ENCODE measurements at regions not wholly inside any gene's neighbourhood (a gene's known extent, or its start where the extent isn't known, plus 50 kb on each side); places are given as distances from the start of the nearest gene placed in this dataset.

DNA sequence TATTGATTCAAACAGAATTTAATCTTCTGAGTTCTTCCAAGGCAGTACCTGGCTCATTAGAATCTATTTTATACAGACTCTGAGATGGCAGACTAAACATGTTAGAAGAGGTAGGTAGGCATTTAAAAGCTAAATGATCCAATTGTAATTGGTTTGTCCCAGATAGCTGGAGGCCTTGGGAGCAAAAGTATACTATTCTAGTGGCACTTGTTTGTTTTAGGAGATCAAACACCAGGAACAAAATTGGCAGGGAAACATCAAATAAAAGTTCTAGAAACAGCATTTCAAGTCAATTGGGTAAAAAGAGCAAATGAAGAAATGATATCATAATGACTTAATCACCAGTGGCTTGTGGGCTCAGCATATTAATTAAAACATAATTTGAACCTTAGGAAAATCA lies 521.4 kb downstream of the PRR16 start:
- TF ChIP-seq, protein P1, sequence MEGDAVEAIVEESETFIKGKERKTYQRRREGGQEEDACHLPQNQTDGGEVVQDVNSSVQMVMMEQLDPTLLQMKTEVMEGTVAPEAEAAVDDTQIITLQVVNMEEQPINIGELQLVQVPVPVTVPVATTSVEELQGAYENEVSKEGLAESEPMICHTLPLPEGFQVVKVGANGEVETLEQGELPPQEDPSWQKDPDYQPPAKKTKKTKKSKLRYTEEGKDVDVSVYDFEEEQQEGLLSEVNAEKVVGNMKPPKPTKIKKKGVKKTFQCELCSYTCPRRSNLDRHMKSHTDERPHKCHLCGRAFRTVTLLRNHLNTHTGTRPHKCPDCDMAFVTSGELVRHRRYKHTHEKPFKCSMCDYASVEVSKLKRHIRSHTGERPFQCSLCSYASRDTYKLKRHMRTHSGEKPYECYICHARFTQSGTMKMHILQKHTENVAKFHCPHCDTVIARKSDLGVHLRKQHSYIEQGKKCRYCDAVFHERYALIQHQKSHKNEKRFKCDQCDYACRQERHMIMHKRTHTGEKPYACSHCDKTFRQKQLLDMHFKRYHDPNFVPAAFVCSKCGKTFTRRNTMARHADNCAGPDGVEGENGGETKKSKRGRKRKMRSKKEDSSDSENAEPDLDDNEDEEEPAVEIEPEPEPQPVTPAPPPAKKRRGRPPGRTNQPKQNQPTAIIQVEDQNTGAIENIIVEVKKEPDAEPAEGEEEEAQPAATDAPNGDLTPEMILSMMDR (conservative IDR thresholded peaks at IDR 0.05; ENCODE audit: low read depth, low read length), result no peak
- no peak for DNase-seq (ENCODE audit: low read depth)
- no peak overlapping the region for H3K4me3 ChIP-seq (ENCODE audit: low read depth, low read length)

DNA sequence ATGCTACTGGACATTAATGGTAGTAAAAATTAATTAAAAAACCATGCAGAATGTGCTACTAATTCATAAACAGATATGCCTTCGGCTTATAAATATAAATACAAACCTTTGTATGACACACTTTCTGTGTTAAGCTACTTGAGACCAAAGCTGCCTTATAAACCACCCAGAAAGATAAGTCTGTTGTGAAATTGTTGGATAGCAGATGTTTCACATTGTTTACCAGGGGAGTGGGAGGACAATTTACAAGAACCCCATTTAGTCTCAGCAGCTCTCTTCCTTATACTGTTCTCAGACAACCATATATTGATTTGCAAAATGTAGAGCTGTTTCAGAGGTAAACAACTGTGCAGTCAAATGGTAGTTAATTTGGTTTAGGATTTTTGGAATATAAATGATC lies 524.4 kb downstream of the PRR16 start:
- DNase-seq (ENCODE audit: low read depth), result no peak

DNA sequence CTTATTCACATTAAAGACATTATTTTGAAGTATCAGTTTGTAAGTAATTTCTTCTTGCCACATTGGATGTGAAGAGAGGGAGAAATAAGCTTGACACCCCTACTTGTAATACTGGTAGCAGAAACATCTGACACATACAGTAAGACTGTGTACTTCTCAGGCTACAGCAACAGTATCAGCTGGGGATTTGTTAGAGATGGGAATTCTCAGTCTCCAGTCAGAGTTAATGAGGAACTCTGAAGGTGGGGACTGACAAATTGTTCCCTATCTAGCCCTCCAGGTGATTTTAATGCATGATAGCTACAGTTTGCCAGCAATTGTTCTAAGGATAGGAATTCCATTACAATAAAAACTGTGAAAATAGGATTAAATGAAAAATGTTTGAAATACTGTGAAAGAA lies 524.8 kb downstream of the PRR16 start:
- H3K4me3 ChIP-seq (ENCODE audit: low read depth, low read length), result no peak overlapping the region
- TF ChIP-seq, protein P1 (conservative IDR thresholded peaks at IDR 0.05; ENCODE audit: low read depth, low read length), result no peak
- DNase-seq (ENCODE audit: low read depth), result no peak

More for the DNA sequence above, 524.4 kb downstream of the PRR16 start:
- TF ChIP-seq, protein P1 (conservative IDR thresholded peaks at IDR 0.05; ENCODE audit: low read depth, low read length), result no peak
- H3K4me3 ChIP-seq (ENCODE audit: low read depth, low read length), result no peak overlapping the region

DNA sequence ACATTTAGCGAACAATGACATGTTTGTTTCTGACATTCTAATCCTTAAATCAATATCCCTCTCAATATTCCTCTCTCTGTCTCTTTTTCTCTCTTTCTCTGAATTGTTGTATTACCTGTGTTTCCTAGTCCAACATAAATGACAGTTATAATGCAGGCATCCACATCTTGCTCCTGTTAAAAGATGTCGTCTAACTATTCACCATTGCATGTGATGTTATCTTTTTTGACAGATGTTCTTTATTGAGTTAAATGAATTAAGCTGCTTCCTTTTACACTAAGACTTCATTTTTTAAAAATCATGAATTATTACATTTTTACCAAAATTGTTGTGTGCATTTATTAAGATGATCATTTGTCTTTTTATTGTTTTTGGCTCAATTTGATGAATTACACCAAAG lies 527.5 kb downstream of the PRR16 start:
- TF ChIP-seq, protein P1 (conservative IDR thresholded peaks at IDR 0.05; ENCODE audit: low read depth, low read length), result no peak
- no peak overlapping the region for H3K4me3 ChIP-seq (ENCODE audit: low read depth, low read length)
- DNase-seq (ENCODE audit: low read depth), result no peak

DNA sequence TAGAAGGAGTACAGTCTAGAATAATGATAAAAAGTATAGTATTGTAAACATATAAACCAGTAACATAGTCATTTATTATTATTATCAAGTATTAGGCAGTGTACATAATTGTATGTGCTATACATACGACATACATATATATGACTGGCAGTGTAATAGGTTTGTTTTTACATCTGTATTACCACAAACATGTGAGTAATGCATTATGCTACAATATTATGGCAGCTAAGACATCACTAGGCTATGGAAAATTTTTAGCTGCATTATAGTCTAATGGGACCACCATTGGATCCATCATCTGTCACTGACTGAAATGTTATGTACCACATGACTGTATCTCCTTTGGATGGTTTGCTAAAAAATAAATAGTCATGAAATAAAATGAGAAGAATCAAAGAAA lies 530.0 kb downstream of the PRR16 start:
- no peak for DNase-seq (ENCODE audit: low read depth)
- H3K4me3 ChIP-seq (ENCODE audit: low read depth, low read length), result no peak overlapping the region
- TF ChIP-seq, protein P1 (conservative IDR thresholded peaks at IDR 0.05; ENCODE audit: low read depth, low read length), result no peak

DNA sequence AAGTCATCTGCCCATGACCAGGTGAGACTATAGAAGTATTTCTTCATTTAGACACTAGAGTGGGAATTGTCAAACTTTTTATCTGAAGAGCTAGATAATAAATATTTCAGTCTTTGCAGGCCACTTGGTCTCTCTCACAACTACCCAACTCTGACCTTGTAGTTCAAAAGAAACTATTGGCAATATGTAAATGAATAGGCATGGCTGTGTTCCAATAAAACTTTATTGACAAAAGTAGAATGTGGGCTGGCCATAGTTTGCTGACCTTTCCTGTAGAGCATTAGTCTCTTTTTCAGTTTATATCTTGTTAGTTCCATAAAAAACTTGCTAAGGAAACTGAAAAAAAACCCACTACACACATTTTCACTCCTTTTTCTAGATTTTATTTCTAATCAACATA lies 535.5 kb downstream of the PRR16 start:
- H3K4me3 ChIP-seq (ENCODE audit: low read depth, low read length), result no peak overlapping the region
- TF ChIP-seq, protein P1 (conservative IDR thresholded peaks at IDR 0.05; ENCODE audit: low read depth, low read length), result no peak
- no peak for DNase-seq (ENCODE audit: low read depth)

DNA sequence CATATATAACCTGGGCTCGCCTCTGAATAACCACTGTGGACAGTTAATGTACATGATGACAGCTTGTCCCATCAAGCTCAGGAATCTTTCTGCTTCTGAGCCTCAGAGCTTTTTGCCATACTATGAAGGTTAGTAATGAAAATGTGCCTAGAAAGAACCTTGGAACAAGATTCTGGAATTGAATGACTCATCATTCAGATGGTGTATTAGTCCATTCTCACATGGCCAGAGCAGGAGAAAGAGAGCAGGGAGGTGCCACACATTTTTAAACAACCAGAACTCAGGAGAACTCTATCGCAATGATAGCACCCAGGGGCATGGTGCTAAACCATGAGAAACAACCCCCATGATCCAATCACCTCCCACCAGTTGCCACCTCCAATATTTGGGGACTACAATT lies 542.1 kb downstream of the PRR16 start:
- TF ChIP-seq, protein P1 (conservative IDR thresholded peaks at IDR 0.05; ENCODE audit: low read depth, low read length), result no peak
- no peak for DNase-seq (ENCODE audit: low read depth)
- H3K4me3 ChIP-seq (ENCODE audit: low read depth, low read length), result no peak overlapping the region
